NT2/D1 (cell line): ENCODE measurements at regions not wholly inside any gene's neighbourhood (a gene's known extent, or its start where the extent isn't known, plus 50 kb on each side); places are given as distances from the start of the nearest gene placed in this dataset.

Source experiments
- SUZ12 ChIP-seq: IDR thresholded peaks from 2 replicates; pipeline ENCODE4 v1.6.1; 2011; ENCODE audit not compliant: insufficient read length, insufficient read depth; ENCODE audit errors: extremely low read depth
- YY1 ChIP-seq: IDR thresholded peaks from 2 replicates; pipeline ENCODE4 v1.6.1; 2011; ENCODE audit not compliant: insufficient read length, insufficient read depth

- TF ChIP-seq YY1 (no peak), SUZ12 (no peak)
Measured at GRCh38 chr1:233473549-233474204, 140.2 kb upstream of the KCNK1 start.
